Transverse colon (tissue), 3 donors: ENCODE measurements at regions not wholly inside any gene's neighbourhood (a gene's known extent, or its start where the extent isn't known, plus 50 kb on each side); places are given as distances from the start of the nearest gene placed in this dataset.

ENCODE experiments used
- POLR2A ChIP-seq: fragments of 450-650 bp; IDR thresholded peaks from one replicate; pipeline ENCODE4 v1.6.1; 2016; ENCODE audit warnings: antibody characterized with exemption, mild to moderate bottlenecking, moderate library complexity
- TF ChIP-seq, protein P1 (sequence below), 5 experiments: fragments of 200-600 bp in 3 of 5; fragments of 450-650 bp in 2 of 5; sonication (generic) in 3 of 5; IDR thresholded peaks; 1 replicate in 2 of 5; 2 replicates in 3 of 5; pipeline ENCODE4 v1.5.1; 2016 to 2017; ENCODE audit warnings: antibody characterized with exemption in 5 of 5, inconsistent platforms in 3 of 5, mild to moderate bottlenecking in 2 of 5, moderate library complexity in 1 of 5

DNA sequence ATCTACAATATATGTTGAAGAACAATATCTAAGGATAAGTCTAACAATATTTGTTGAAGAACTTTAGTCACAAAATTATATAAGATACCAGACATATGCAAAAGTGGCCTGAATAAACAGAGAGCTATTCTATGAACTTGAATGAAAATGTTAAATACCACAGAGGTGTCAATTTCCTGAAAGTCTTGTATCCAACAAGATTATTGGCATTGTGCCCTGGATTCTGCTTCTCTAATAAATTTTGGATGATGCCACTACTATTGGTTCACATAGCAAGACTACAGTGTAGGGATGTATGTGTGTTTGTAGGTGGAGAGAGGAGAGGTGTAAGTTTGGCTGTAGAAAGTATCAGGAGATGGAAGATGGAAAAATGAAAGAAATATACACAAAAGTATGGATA lies 731.8 kb upstream of the RGMB start:
- TF ChIP-seq, protein P1, sequence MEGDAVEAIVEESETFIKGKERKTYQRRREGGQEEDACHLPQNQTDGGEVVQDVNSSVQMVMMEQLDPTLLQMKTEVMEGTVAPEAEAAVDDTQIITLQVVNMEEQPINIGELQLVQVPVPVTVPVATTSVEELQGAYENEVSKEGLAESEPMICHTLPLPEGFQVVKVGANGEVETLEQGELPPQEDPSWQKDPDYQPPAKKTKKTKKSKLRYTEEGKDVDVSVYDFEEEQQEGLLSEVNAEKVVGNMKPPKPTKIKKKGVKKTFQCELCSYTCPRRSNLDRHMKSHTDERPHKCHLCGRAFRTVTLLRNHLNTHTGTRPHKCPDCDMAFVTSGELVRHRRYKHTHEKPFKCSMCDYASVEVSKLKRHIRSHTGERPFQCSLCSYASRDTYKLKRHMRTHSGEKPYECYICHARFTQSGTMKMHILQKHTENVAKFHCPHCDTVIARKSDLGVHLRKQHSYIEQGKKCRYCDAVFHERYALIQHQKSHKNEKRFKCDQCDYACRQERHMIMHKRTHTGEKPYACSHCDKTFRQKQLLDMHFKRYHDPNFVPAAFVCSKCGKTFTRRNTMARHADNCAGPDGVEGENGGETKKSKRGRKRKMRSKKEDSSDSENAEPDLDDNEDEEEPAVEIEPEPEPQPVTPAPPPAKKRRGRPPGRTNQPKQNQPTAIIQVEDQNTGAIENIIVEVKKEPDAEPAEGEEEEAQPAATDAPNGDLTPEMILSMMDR (IDR thresholded peaks at IDR 0.05) = no peak
- no peak for TF ChIP-seq POLR2A
